ENCODE measurements at regions not wholly inside any gene's neighbourhood (a gene's known extent, or its start where the extent isn't known, plus 50 kb on each side); places are given as distances from the start of the nearest gene placed in this dataset.

DNA sequence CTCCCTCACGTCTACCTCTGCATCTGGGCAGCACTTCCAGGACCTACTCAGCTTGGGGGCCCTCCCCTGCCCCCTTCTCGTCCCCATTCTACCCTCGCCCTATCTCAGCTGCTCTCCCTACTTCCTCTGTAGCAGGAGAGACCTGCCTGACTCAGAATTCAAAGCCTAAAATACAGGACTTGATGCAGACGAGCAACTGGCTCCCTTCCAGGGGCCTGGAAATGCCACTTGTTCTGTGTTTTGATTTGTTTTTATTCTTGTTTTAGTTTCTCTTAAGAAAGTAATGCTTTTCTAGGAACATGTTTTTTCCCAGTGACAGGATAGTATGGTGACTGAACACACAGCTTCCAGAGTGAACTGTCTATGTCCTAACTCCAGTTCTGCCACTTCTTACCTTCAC, 320.4 kb upstream of the CDH4 start:
- TF ChIP-seq RXRA (IDR thresholded peaks at IDR 0.05; ENCODE audit: insufficient read depth, low read depth, low read length) (no peak), BACH1 (IDR thresholded peaks at IDR 0.05; ENCODE audit: low read length) (no peak), EP300 (IDR thresholded peaks at IDR 0.05; ENCODE audit: borderline replicate concordance in 1 of 2, low read depth in 2 of 2, low read length in 2 of 2) (no peak), NRF1 (IDR thresholded peaks at IDR 0.05; ENCODE audit: low read depth, low read length) (no peak), POU5F1 (IDR thresholded peaks at IDR 0.05; ENCODE audit: low read depth, low read length) (no peak)
- no peak overlapping the region for H2BK12ac ChIP-seq (ENCODE audit: low read depth, low read length)
- CTCF ChIA-PET (ENCODE audit: partially characterized antibody) = no interaction called here
- no peak overlapping the region for H2BK120ac ChIP-seq (replicated peaks; ENCODE audit: low read depth, low read length)
- H4K8ac ChIP-seq (ENCODE audit: extremely low read depth, insufficient read depth, low read length) = no peak overlapping the region
- no peak overlapping the region for H3K14ac ChIP-seq (ENCODE audit: insufficient read length)
- H4K91ac ChIP-seq (replicated peaks; ENCODE audit: insufficient read length, low read length) = no peak overlapping the region
- 64% methylated on average over 4 of the region's 4 CpGs; no CpG with 5 or more reads in 1 of the 2 experiments for WGBS, 2 experiments (ENCODE audit: extremely low coverage in 1 of 2, insufficient coverage in 1 of 2, insufficient read length in 1 of 2, insufficient replicate concordance in 2 of 2, low coverage in 1 of 2, low lambda C conversion rate in 2 of 2, missing lambda C conversion rate in 1 of 2)
- H3K56ac ChIP-seq (replicated peaks; ENCODE audit: insufficient read length, low read depth, low read length) = no peak overlapping the region
- no peak overlapping the region for H3K18ac ChIP-seq (ENCODE audit: extremely low read depth, low read length)
- no peak overlapping the region for H2AFZ ChIP-seq (ENCODE audit: low read length)
- no peak overlapping the region for H3K4me2 ChIP-seq (ENCODE audit: insufficient read depth in 1 of 2, low read depth in 2 of 2, low read length in 2 of 2)
- DNase-seq (ENCODE audit: low read depth in 1 of 2, low spot score in 2 of 2) (no peak), FAIRE-seq (no peak)
- no peaks in the 10 kb centered on the region for H3K9me3 ChIP-seq (ENCODE audit: insufficient read depth in 2 of 2, low read depth in 1 of 2, low read length in 1 of 2)
- H4K20me1 ChIP-seq (replicated peaks in 1 of 2; ENCODE audit: control insufficient read depth in 1 of 2, insufficient read depth in 2 of 2, low read length in 2 of 2) = no peaks in the 10 kb centered on the region
- H3K23me2 ChIP-seq (ENCODE audit: low read depth, low read length) = no peaks in the 10 kb centered on the region
- H3K27ac ChIP-seq (ENCODE audit: low read depth, low read length) = no peak overlapping the region
- H4K5ac ChIP-seq (ENCODE audit: insufficient read length, low read depth, low read length) = no peak overlapping the region
- H3K4me1 ChIP-seq (replicated peaks in 1 of 4; ENCODE audit: control insufficient read depth in 3 of 4, insufficient read depth in 4 of 4, low read length in 3 of 4) = 0 out of 7 replicates have a peak, but pooled peaks cover 0 to 1% (median 0%) of the 10 kb centered on the region in 4 experiments
- H3K23ac ChIP-seq (ENCODE audit: insufficient read length) = no peak overlapping the region
- no peaks in the 10 kb centered on the region for H3K36me3 ChIP-seq (ENCODE audit: control insufficient read depth in 2 of 4, insufficient read depth in 4 of 4, low read length in 3 of 4)
- H2BK20ac ChIP-seq (ENCODE audit: low read length) = no peak overlapping the region
- H2BK15ac ChIP-seq (ENCODE audit: low read length) = no peak overlapping the region
- no peak overlapping the region for H3K4me3 ChIP-seq (ENCODE audit: extremely low read depth in 1 of 4, insufficient read depth in 2 of 4, low read depth in 3 of 4, low read length in 4 of 4)
- no peak overlapping the region for H2BK5ac ChIP-seq (ENCODE audit: low read depth, low read length)
- H3K79me1 ChIP-seq (ENCODE audit: low read depth, low read length) = no peaks in the 10 kb centered on the region
- H3K27me3 ChIP-seq (replicated peaks in 1 of 4; ENCODE audit: control insufficient read depth in 3 of 4, extremely low read depth in 1 of 4, insufficient read depth in 3 of 4, low read length in 3 of 4) = peaks cover 3 to 18% (median 5%) of the 10 kb centered on the region in 4 experiments; a peak in 5 of 7 replicates
- POLR2A ChIA-PET (ENCODE audit: partially characterized antibody) = no interaction called here
- no peaks in the 10 kb centered on the region for H3K79me2 ChIP-seq (ENCODE audit: control insufficient read depth in 1 of 2, insufficient read depth in 2 of 2, low read length in 2 of 2)
- H2AK5ac ChIP-seq (ENCODE audit: low read depth, low read length) = no peak overlapping the region
- no peak overlapping the region for H3K9ac ChIP-seq (replicated peaks in 1 of 4; ENCODE audit: extremely low read depth in 1 of 4, low read depth in 3 of 4, low read length in 3 of 4)
- H3K4ac ChIP-seq (replicated peaks; ENCODE audit: insufficient read length, low read depth, low read length) = no peak overlapping the region

All from H1 (cell line).